Neural cell (in vitro differentiated cells): ENCODE measurements at regions not wholly inside any gene's neighbourhood (a gene's known extent, or its start where the extent isn't known, plus 50 kb on each side); places are given as distances from the start of the nearest gene placed in this dataset.
A peak's percentile ranks its signal among the peaks of the same experiment; 100 is the strongest.

Experiments used
- H2AFZ ChIP-seq: fragments of 200-600, 300-800 bp; sonication (generic), shearing (Covaris generic); 2 replicates; pipeline ENCODE4 v1.6.0; 2014; ENCODE audit warnings: low read depth, mild to moderate bottlenecking, antibody characterized with exemption, low read length, moderate library complexity
- H3F3A ChIP-seq: fragments of 200-600 bp; shearing (Covaris generic); 2 replicates; pipeline ENCODE4 v1.6.1; 2016; ENCODE audit warnings: mild to moderate bottlenecking, moderate library complexity, mixed read lengths, antibody characterized with exemption, low read length; ENCODE audit not compliant: insufficient read depth, poor library complexity, severe bottlenecking
- H3K27ac ChIP-seq: fragments of 200-600, 300-800 bp; sonication (generic), shearing (Covaris generic); 2 replicates; pipeline ENCODE4 v1.5.1; 2014; ENCODE audit warnings: mild to moderate bottlenecking, low read length, moderate library complexity
- H3K27me3 ChIP-seq: fragments of 300-800, 200-600 bp; sonication (generic), shearing (Covaris generic); 2 replicates; pipeline ENCODE4 v1.6.0; 2014; ENCODE audit warnings: mild to moderate bottlenecking, low read depth, low read length, moderate library complexity; ENCODE audit not compliant: insufficient read depth
- H3K36me3 ChIP-seq: fragments of 300-800, 200-600 bp; sonication (generic), shearing (Covaris generic); 2 replicates; pipeline ENCODE4 v1.5.1; 2014; ENCODE audit warnings: mild to moderate bottlenecking, antibody characterized with exemption, low read length, moderate library complexity; ENCODE audit not compliant: insufficient read depth
- H3K4me2 ChIP-seq: fragments of 300-800, 200-600 bp; sonication (generic), shearing (Covaris generic); 2 replicates; pipeline ENCODE4 v1.6.0; 2014; ENCODE audit warnings: mild to moderate bottlenecking, low read length
- H3K4me3 ChIP-seq: fragments of 300-800, 200-600 bp; sonication (generic), shearing (Covaris generic); 2 replicates; pipeline ENCODE4 v1.5.1; 2014; ENCODE audit warnings: mild to moderate bottlenecking, low read length, moderate library complexity
- H3K79me2 ChIP-seq: fragments of 200-600 bp; shearing (Covaris generic); replicated peaks from 2 replicates; pipeline ENCODE4 v1.6.0; 2014; ENCODE audit warnings: mild to moderate bottlenecking, low read length, moderate library complexity; ENCODE audit not compliant: insufficient read depth
- H3K9ac ChIP-seq: fragments of 300-800, 200-600 bp; sonication (generic), shearing (Covaris generic); 2 replicates; pipeline ENCODE4 v1.6.1; 2016; ENCODE audit warnings: mild to moderate bottlenecking, low read length, mixed read lengths
- H3K9me2 ChIP-seq: fragments of 200-600 bp; shearing (Covaris generic); 2 replicates; pipeline ENCODE4 v1.6.1; 2016; ENCODE audit warnings: mild to moderate bottlenecking, low read length, mixed read lengths; ENCODE audit not compliant: insufficient read depth
- H3K9me3 ChIP-seq: fragments of 200-600, 300-800 bp; sonication (generic), shearing (Covaris generic); 2 replicates; pipeline ENCODE4 v1.6.1; 2016; ENCODE audit warnings: mild to moderate bottlenecking, mixed run types, low read length, moderate library complexity, mixed read lengths
- H4K20me1 ChIP-seq: fragments of 200-600 bp; shearing (Covaris generic); 2 replicates; pipeline ENCODE4 v1.6.1; 2016; ENCODE audit warnings: mild to moderate bottlenecking, mixed run types; ENCODE audit not compliant: insufficient read depth
- CTCF ChIP-seq: fragments of 450-650 bp; IDR thresholded peaks from 2 replicates; pipeline ENCODE4 v1.5.1; 2014; ENCODE audit warnings: antibody characterized with exemption, mild to moderate bottlenecking, moderate library complexity; ENCODE audit not compliant: poor library complexity, severe bottlenecking
- EP300 ChIP-seq: fragments of 450-650 bp; conservative IDR thresholded peaks from 2 replicates; pipeline ENCODE4 v1.6.1; 2014; ENCODE audit warnings: antibody characterized with exemption, mild to moderate bottlenecking, moderate library complexity; ENCODE audit not compliant: poor library complexity, severe bottlenecking
- EZH2 ChIP-seq: fragments of 200-600, 300-800 bp; shearing (Covaris generic), sonication (generic); IDR thresholded peaks from 2 replicates; pipeline ENCODE4 v1.6.1; 2014; ENCODE audit warnings: antibody characterized with exemption, low read length, borderline replicate concordance, mild to moderate bottlenecking; ENCODE audit not compliant: insufficient read depth, poor library complexity, severe bottlenecking
- RAD21 ChIP-seq: fragments of 450-650 bp; conservative IDR thresholded peaks from 2 replicates; pipeline ENCODE4 v1.6.1; 2014; ENCODE audit warnings: antibody characterized with exemption, mild to moderate bottlenecking, moderate library complexity
- REST ChIP-seq: IDR thresholded peaks from 2 replicates; pipeline ENCODE4 v1.6.1; 2012; ENCODE audit warnings: borderline replicate concordance
- SMC3 ChIP-seq: fragments of 450-650 bp; conservative IDR thresholded peaks from 2 replicates; pipeline ENCODE4 v1.6.1; 2014; ENCODE audit warnings: antibody characterized with exemption, mild to moderate bottlenecking, moderate library complexity; ENCODE audit not compliant: poor library complexity
- TAF1 ChIP-seq: IDR thresholded peaks from 2 replicates; pipeline ENCODE4 v1.6.1; 2012; ENCODE audit warnings: low read depth

- no peaks in the 10 kb centered on the region for H3K79me2 ChIP-seq
- H3K36me3 ChIP-seq = no peaks in the 10 kb centered on the region
- no peak for TF ChIP-seq CTCF
- TF ChIP-seq RAD21 = no peak
- TF ChIP-seq EZH2 = no peak
- TF ChIP-seq SMC3 = no peak
- no peak for TF ChIP-seq TAF1
- H3K4me3 ChIP-seq = no peak overlapping the region
- no peaks in the 10 kb centered on the region for H3K9me3 ChIP-seq
- no peak overlapping the region for H3K27ac ChIP-seq
- H3K27me3 ChIP-seq = no peaks in the 10 kb centered on the region
- H3K9ac ChIP-seq = no peak overlapping the region
- no peaks in the 10 kb centered on the region for H4K20me1 ChIP-seq
- no peak overlapping the region for H2AFZ ChIP-seq
- H3K4me2 ChIP-seq = no peak overlapping the region
- no peaks in the 10 kb centered on the region for H3F3A ChIP-seq
- no peaks in the 10 kb centered on the region for H3K9me2 ChIP-seq
These were observed 68.2 kb upstream of the BMAL1 start for GRCh38 chr11:13209379-13209778.

- Histone ChIP-seq H3K9me3 (no peaks in the 10 kb centered on the region), H3K9ac (no peak overlapping the region), H3K27me3 (no peaks in the 10 kb centered on the region), H3K4me2 (no peak overlapping the region), H3K9me2 (no peaks in the 10 kb centered on the region), H3K36me3 (no peaks in the 10 kb centered on the region), H3K27ac (no peak overlapping the region), H2AFZ (no peak overlapping the region), H3K4me3 (no peak overlapping the region), H3K79me2 (no peaks in the 10 kb centered on the region), H3F3A (no peaks in the 10 kb centered on the region), H4K20me1 (no peaks in the 10 kb centered on the region)
- TF ChIP-seq CTCF (peak; percentile 84), REST (peak; percentile 66), SMC3 (peak; percentile 94), RAD21 (peak; percentile 91), TAF1 (no peak), EP300 (no peak)
These were observed 67.2 kb upstream of the BMAL1 start for GRCh38 chr11:13210424-13210823.
